Suprapubic skin (tissue), 3 donors: ENCODE measurements at regions not wholly inside any gene's neighbourhood (a gene's known extent, or its start where the extent isn't known, plus 50 kb on each side); places are given as distances from the start of the nearest gene placed in this dataset.

ENCODE experiments used
- CTCF ChIP-seq, 2 donors: fragments of 200-600 bp in 1 of 2; fragments of 450-650 bp in 1 of 2; sonication (generic) in 1 of 2; IDR thresholded peaks; one replicate each; pipeline ENCODE4 v1.5.1; 2016 to 2019; ENCODE audit warnings: antibody characterized with exemption in 2 of 2, mild to moderate bottlenecking in 1 of 2, moderate library complexity in 1 of 2
- POLR2A ChIP-seq, 2 donors: fragments of 450-650 bp; IDR thresholded peaks; one replicate each; pipeline ENCODE4 v1.6.1; 2017; ENCODE audit warnings: antibody characterized with exemption in 2 of 2, mild to moderate bottlenecking in 2 of 2, moderate library complexity in 2 of 2

- TF ChIP-seq POLR2A (IDR thresholded peaks at IDR 0.05) (no peak), CTCF (IDR thresholded peaks at IDR 0.05) (no peak)
Measured at GRCh38 chr22:47361247-47361646, 598.8 kb downstream of the TBC1D22A start.
